AG04449 (cell line): ENCODE measurements at regions not wholly inside any gene's neighbourhood (a gene's known extent, or its start where the extent isn't known, plus 50 kb on each side); places are given as distances from the start of the nearest gene placed in this dataset.

Experiments
- CTCF ChIA-PET: fragments of 350-600 bp; formaldehyde crosslinking; extraction: SDS; loops from one replicate; lab custom pipeline; 2021; ENCODE audit warnings: antibody characterized with exemption; lab: Yijun Ruan, JAX
- POLR2A ChIA-PET: fragments of 400-600, 350-600 bp; formaldehyde crosslinking; extraction: SDS; loops from one replicate; lab custom pipeline; 2020; ENCODE audit warnings: antibody characterized with exemption, inconsistent platforms; lab: Yijun Ruan, JAX
- DNase-seq: peaks from one replicate; pipeline ENCODE4 v3.0.0-alpha.2; 2010; ENCODE audit warnings: low read depth, low spot score
- H3K4me3 ChIP-seq: 2 replicates; pipeline ENCODE4 v1.5.1; 2011; ENCODE audit warnings: low read depth, mild to moderate bottlenecking, control low read depth, low read length
- TF ChIP-seq, protein P1 (sequence below): IDR thresholded peaks from one replicate; pipeline ENCODE4 v1.5.1; 2011; ENCODE audit warnings: mild to moderate bottlenecking, moderate library complexity, low read length, control low read depth, inconsistent platforms; ENCODE audit not compliant: insufficient read depth; ENCODE audit errors: missing control alignments

- no peak for DNase-seq
- TF ChIP-seq, protein P1, sequence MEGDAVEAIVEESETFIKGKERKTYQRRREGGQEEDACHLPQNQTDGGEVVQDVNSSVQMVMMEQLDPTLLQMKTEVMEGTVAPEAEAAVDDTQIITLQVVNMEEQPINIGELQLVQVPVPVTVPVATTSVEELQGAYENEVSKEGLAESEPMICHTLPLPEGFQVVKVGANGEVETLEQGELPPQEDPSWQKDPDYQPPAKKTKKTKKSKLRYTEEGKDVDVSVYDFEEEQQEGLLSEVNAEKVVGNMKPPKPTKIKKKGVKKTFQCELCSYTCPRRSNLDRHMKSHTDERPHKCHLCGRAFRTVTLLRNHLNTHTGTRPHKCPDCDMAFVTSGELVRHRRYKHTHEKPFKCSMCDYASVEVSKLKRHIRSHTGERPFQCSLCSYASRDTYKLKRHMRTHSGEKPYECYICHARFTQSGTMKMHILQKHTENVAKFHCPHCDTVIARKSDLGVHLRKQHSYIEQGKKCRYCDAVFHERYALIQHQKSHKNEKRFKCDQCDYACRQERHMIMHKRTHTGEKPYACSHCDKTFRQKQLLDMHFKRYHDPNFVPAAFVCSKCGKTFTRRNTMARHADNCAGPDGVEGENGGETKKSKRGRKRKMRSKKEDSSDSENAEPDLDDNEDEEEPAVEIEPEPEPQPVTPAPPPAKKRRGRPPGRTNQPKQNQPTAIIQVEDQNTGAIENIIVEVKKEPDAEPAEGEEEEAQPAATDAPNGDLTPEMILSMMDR, result no peak
- H3K4me3 ChIP-seq, result no peak overlapping the region
- ChIA-PET CTCF (no interaction called here), POLR2A (no interaction called here)
Observed at GRCh38 chr7:120221666-120222065, 51.3 kb upstream of the KCND2 start.
